Astrocyte (in vitro differentiated cells and primary cell): ENCODE measurements at regions not wholly inside any gene's neighbourhood (a gene's known extent, or its start where the extent isn't known, plus 50 kb on each side); places are given as distances from the start of the nearest gene placed in this dataset.

Experiments used
- DNase-seq: peaks from one replicate; pipeline ENCODE4 v3.0.0-alpha.2; 2010; ENCODE audit warnings: low read depth
- FAIRE-seq: peaks from 2 replicates; lab custom pipeline; 2011; peaks lifted over from hg19 to GRCh38; lab: Jason Lieb, UNC
- H2AFZ ChIP-seq: 2 replicates; pipeline ENCODE4 v1.6.0; 2012; ENCODE audit warnings: low read depth, low read length, inconsistent platforms
- H3K27ac ChIP-seq: 2 replicates; pipeline ENCODE4 v1.5.1; 2011; ENCODE audit warnings: low read depth, low read length, inconsistent platforms
- H3K27me3 ChIP-seq: 2 replicates; pipeline ENCODE4 v1.6.0; 2011; ENCODE audit warnings: low read length, inconsistent platforms; ENCODE audit not compliant: insufficient read depth
- H3K36me3 ChIP-seq: 2 replicates; pipeline ENCODE4 v1.5.1; 2011; ENCODE audit warnings: low read length, inconsistent platforms; ENCODE audit not compliant: insufficient read depth
- H3K4me1 ChIP-seq: 2 replicates; pipeline ENCODE4 v1.5.1; 2011; ENCODE audit warnings: low read length, inconsistent platforms; ENCODE audit not compliant: insufficient read depth
- H3K4me2 ChIP-seq: 2 replicates; pipeline ENCODE4 v1.6.0; 2012; ENCODE audit warnings: low read length, inconsistent platforms
- H3K4me3 ChIP-seq: 2 replicates; pipeline ENCODE4 v1.5.1; 2011; ENCODE audit warnings: low read depth, mild to moderate bottlenecking, low read length, inconsistent platforms; ENCODE audit not compliant: insufficient read depth
- H3K79me2 ChIP-seq: 2 replicates; pipeline ENCODE4 v1.6.0; 2012; ENCODE audit warnings: mild to moderate bottlenecking, low read length, inconsistent platforms; ENCODE audit not compliant: insufficient read depth
- H3K9ac ChIP-seq: 2 replicates; pipeline ENCODE4 v1.6.0; 2012; ENCODE audit warnings: mild to moderate bottlenecking, low read length, inconsistent platforms
- H3K9me3 ChIP-seq: 2 replicates; pipeline ENCODE4 v1.5.1; 2012; ENCODE audit warnings: low read depth, mild to moderate bottlenecking, low read length, inconsistent platforms; ENCODE audit not compliant: insufficient read depth
- H4K20me1 ChIP-seq: 2 replicates; pipeline ENCODE4 v1.6.0; 2012; ENCODE audit warnings: low read length, inconsistent platforms; ENCODE audit not compliant: insufficient read depth
- H3K27ac Mint-ChIP-seq: one replicate; pipeline ENCODE4 v1.8.0; 2021; ENCODE audit warnings: mild to moderate bottlenecking, mixed read lengths; ENCODE audit not compliant: unreplicated experiment
- H3K27me3 Mint-ChIP-seq: one replicate; pipeline ENCODE4 v1.8.0; 2021; ENCODE audit warnings: low read depth, mixed read lengths; ENCODE audit not compliant: unreplicated experiment
- H3K36me3 Mint-ChIP-seq: one replicate; pipeline ENCODE4 v1.8.0; 2021; ENCODE audit warnings: low read depth, mixed read lengths; ENCODE audit not compliant: unreplicated experiment
- H3K4me1 Mint-ChIP-seq: one replicate; pipeline ENCODE4 v1.8.0; 2021; ENCODE audit warnings: low read depth, mixed read lengths; ENCODE audit not compliant: unreplicated experiment
- H3K4me3 Mint-ChIP-seq: one replicate; pipeline ENCODE4 v1.8.0; 2021; ENCODE audit warnings: mild to moderate bottlenecking, moderate library complexity, mixed read lengths; ENCODE audit not compliant: unreplicated experiment
- H3K9me3 Mint-ChIP-seq: one replicate; pipeline ENCODE4 v1.8.0; 2021; ENCODE audit warnings: mild to moderate bottlenecking, mixed read lengths; ENCODE audit not compliant: unreplicated experiment
- CTCF ChIP-seq: IDR thresholded peaks from 2 replicates; pipeline ENCODE4 v1.5.1; 2011; ENCODE audit warnings: low read depth, mild to moderate bottlenecking, inconsistent platforms, low read length, moderate library complexity; ENCODE audit not compliant: insufficient read depth
- EZH2 ChIP-seq: IDR thresholded peaks from 2 replicates; pipeline ENCODE4 v1.6.1; 2012; ENCODE audit warnings: mild to moderate bottlenecking, low read length, inconsistent platforms; ENCODE audit not compliant: insufficient read depth

DNA sequence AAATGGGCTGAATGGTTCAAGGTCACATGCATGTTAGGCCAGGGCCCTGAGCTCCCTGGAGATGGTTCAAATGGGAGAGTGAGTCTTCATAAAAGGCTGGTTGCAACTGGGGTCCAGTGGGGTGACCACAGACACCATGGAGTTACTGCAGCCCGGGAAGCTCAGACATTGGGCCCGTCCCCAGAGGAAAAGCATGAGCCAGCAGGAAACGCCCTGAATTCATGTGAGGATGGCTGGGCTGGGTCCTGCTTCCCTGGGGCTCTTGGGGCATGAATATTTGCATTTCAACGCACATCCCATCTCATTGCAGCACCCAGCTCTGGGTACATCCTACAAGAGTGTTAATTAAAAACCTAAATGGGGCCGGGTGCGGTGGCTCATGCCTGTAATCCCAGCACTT, 549.0 kb downstream of the TCERG1L start:
- no peak overlapping the region for H3K4me3 Mint-ChIP-seq
- peaks cover 22% of the 10 kb centered on the region for H3K9me3 ChIP-seq
- H3K27ac ChIP-seq, result no peak overlapping the region
- no peaks in the 10 kb centered on the region for H3K36me3 Mint-ChIP-seq
- TF ChIP-seq EZH2, result no peak
- TF ChIP-seq CTCF, result no peak
- no peaks in the 10 kb centered on the region for H3K36me3 ChIP-seq
- no peaks in the 10 kb centered on the region for H3K4me1 Mint-ChIP-seq
- no peak overlapping the region for H2AFZ ChIP-seq
- H3K27me3 Mint-ChIP-seq, result no peaks in the 10 kb centered on the region
- H3K27me3 ChIP-seq, result no peaks in the 10 kb centered on the region
- H3K4me2 ChIP-seq, result no peak overlapping the region
- no peaks in the 10 kb centered on the region for H3K79me2 ChIP-seq
- no peaks in the 10 kb centered on the region for H3K4me1 ChIP-seq
- H3K4me3 ChIP-seq, result no peak overlapping the region
- H3K27ac Mint-ChIP-seq, result no peak overlapping the region
- H3K9me3 Mint-ChIP-seq, result peaks cover 10% of the 10 kb centered on the region
- no peak for FAIRE-seq
- no peak for DNase-seq
- no peaks in the 10 kb centered on the region for H4K20me1 ChIP-seq
- H3K9ac ChIP-seq, result no peak overlapping the region

- FAIRE-seq (no peak), DNase-seq (no peak)
- TF ChIP-seq CTCF (no peak), EZH2 (no peak)
- H3K27ac Mint-ChIP-seq, result no peak overlapping the region
- no peaks in the 10 kb centered on the region for H3K79me2 ChIP-seq
- no peaks in the 10 kb centered on the region for H3K27me3 Mint-ChIP-seq
- H3K36me3 Mint-ChIP-seq, result no peaks in the 10 kb centered on the region
- H4K20me1 ChIP-seq, result no peaks in the 10 kb centered on the region
- H3K4me3 Mint-ChIP-seq, result no peak overlapping the region
- H3K27ac ChIP-seq, result no peak overlapping the region
- H3K4me1 Mint-ChIP-seq, result no peaks in the 10 kb centered on the region
- H3K9ac ChIP-seq, result no peak overlapping the region
- H3K36me3 ChIP-seq, result no peaks in the 10 kb centered on the region
- H3K27me3 ChIP-seq, result no peaks in the 10 kb centered on the region
- no peaks in the 10 kb centered on the region for H3K4me1 ChIP-seq
- H3K9me3 Mint-ChIP-seq, result peaks cover 11% of the 10 kb centered on the region
- peaks cover 21% of the 10 kb centered on the region for H3K9me3 ChIP-seq
- H2AFZ ChIP-seq, result no peak overlapping the region
- no peak overlapping the region for H3K4me2 ChIP-seq
- H3K4me3 ChIP-seq, result no peak overlapping the region
Observed at GRCh38 chr10:130763071-130763470, 548.5 kb downstream of the TCERG1L start.

DNA sequence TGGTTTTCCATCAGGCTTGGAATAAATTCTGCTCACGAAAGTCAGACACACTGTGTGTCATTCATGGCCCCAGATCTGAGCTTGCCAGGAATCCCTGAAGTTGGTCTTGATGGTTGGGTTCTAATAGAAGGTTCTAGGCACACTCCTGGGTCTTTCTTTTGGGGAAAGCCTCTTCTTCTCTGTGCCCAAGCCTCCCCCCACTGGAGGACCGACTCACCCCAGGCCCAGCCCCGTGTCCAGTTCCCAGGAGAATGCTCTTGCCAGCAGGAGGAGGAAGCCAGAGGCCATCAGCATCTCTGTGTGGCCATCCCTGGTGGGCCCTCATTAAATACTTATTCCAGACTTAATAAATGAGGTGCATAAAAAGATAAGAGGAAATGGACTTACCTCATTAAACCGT, 548.0 kb downstream of the TCERG1L start:
- TF ChIP-seq EZH2 (no peak), CTCF (no peak)
- no peak for FAIRE-seq
- Mint-ChIP-seq H3K4me1 (no peaks in the 10 kb centered on the region), H3K4me3 (no peak overlapping the region), H3K27me3 (no peaks in the 10 kb centered on the region), H3K36me3 (no peaks in the 10 kb centered on the region), H3K9me3 (peaks cover 15% of the 10 kb centered on the region), H3K27ac (no peak overlapping the region)
- Histone ChIP-seq H2AFZ (no peak overlapping the region), H3K9me3 (peaks cover 16% of the 10 kb centered on the region), H3K4me1 (no peaks in the 10 kb centered on the region), H3K4me3 (no peak overlapping the region), H3K79me2 (no peaks in the 10 kb centered on the region), H4K20me1 (no peaks in the 10 kb centered on the region), H3K27ac (no peak overlapping the region), H3K9ac (no peak overlapping the region), H3K27me3 (no peaks in the 10 kb centered on the region), H3K4me2 (no peak overlapping the region), H3K36me3 (no peaks in the 10 kb centered on the region)
- no peak for DNase-seq
